Body of pancreas (tissue), 4 donors: ENCODE measurements at regions not wholly inside any gene's neighbourhood (a gene's known extent, or its start where the extent isn't known, plus 50 kb on each side); places are given as distances from the start of the nearest gene placed in this dataset.

ENCODE experiments used
- ATAC-seq: fragments of 150-250 bp; one replicate; pipeline ENCODE4 v1.9.1; 2016
- DNase-seq, 4 donors: peaks; one replicate each; pipeline ENCODE4 v3.0.0-alpha.2; 2019
- H3K27ac ChIP-seq, 4 donors: fragments of 200-600 bp; sonication (generic); 1 replicate in 3 of 4; 2 replicates in 1 of 4; pipeline versions ENCODE4 v1.5.1 to v1.6.1; 2016 to 2019; ENCODE audit warnings: mild to moderate bottlenecking in 1 of 4, mixed read lengths in 1 of 4, moderate library complexity in 1 of 4
- H3K27me3 ChIP-seq, 2 donors: fragments of 200-600 bp; sonication (generic); one replicate each; pipeline ENCODE4 v1.6.0; 2016; ENCODE audit warnings: mild to moderate bottlenecking in 1 of 2
- H3K36me3 ChIP-seq, 2 donors: fragments of 200-600 bp; sonication (generic); replicated peaks in 1 of 2; 2 replicates each; pipeline ENCODE4 v1.5.1; 2016; ENCODE audit warnings: low read depth in 2 of 2; ENCODE audit not compliant: insufficient read depth in 1 of 2
- H3K4me1 ChIP-seq: fragments of 200-600 bp; sonication (generic); one replicate; pipeline ENCODE4 v1.6.0; 2016
- H3K4me3 ChIP-seq, 2 donors: fragments of 200-600 bp; sonication (generic); 1 replicate in 1 of 2; 2 replicates in 1 of 2; pipeline ENCODE4 v1.5.1; 2016 to 2019
- H3K9me3 ChIP-seq, 3 donors: fragments of 200-600 bp; sonication (generic); 1 replicate in 2 of 3; 2 replicates in 1 of 3; pipeline ENCODE4 v1.5.1; 2016
- CTCF ChIP-seq, 7 experiments: fragments of 450-650 bp in 4 of 7; fragments of 200-600 bp in 3 of 7; sonication (generic) in 3 of 7; IDR thresholded peaks; one replicate each; pipeline ENCODE4 v1.5.1; 2016 to 2019; ENCODE audit warnings: antibody characterized with exemption in 7 of 7
- POLR2A ChIP-seq, 3 donors: fragments of 450-650 bp; IDR thresholded peaks; one replicate each; pipeline ENCODE4 v1.6.1; 2016; ENCODE audit warnings: antibody characterized with exemption in 3 of 3, mild to moderate bottlenecking in 2 of 3
- WGBS, 2 donors: methylation state at CpG; one replicate each; pipeline ENCODE4 v1.1.5; 2017; 5-methylcytosine and 5-hydroxymethylcytosine counted together
- intact Hi-C: fragments of 100-400 bp; cut with DNase I; formaldehyde crosslinking; loops from one replicate; pipeline ENCODE4 v1.15.1; 2023

- no peaks in the 10 kb centered on the region for H3K27me3 ChIP-seq
- H3K4me1 ChIP-seq: no peaks in the 10 kb centered on the region
- DNase-seq (no peak), ATAC-seq (no peak)
- H3K36me3 ChIP-seq: no peaks in the 10 kb centered on the region
- 28 to 54% methylated on average over 1 of the region's 1 CpG for WGBS, 2 donors
- no peak for TF ChIP-seq CTCF (IDR thresholded peaks at IDR 0.05)
- TF ChIP-seq POLR2A (IDR thresholded peaks at IDR 0.05): no peak
- no peaks in the 10 kb centered on the region for H3K9me3 ChIP-seq
- intact Hi-C loops: no loop called here
- no peak overlapping the region for H3K4me3 ChIP-seq
- H3K27ac ChIP-seq: no peak overlapping the region
These were observed 208.6 kb downstream of the RBM43 start for GRCh38 chr2:151052850-151053660.

- Histone ChIP-seq H3K27me3 (no peaks in the 10 kb centered on the region), H3K4me1 (no peaks in the 10 kb centered on the region), H3K36me3 (no peaks in the 10 kb centered on the region), H3K9me3 (no peaks in the 10 kb centered on the region), H3K27ac (no peak overlapping the region), H3K4me3 (no peak overlapping the region)
- DNase-seq (peak; percentile 22 to 36 (median 25)), ATAC-seq (peak; percentile 33)
- 3 to 5% methylated on average over 2 of the region's 2 CpGs for WGBS, 2 donors
- intact Hi-C loops: no loop called here
- TF ChIP-seq POLR2A (IDR thresholded peaks at IDR 0.05): no peak
- TF ChIP-seq CTCF (IDR thresholded peaks at IDR 0.05): peak; percentile 38 to 73 (median 61)
These were observed 210.0 kb downstream of the RBM43 start for GRCh38 chr2:151051574-151052220.

- WGBS, 2 donors: 32 to 68% methylated on average over 1 of the region's 1 CpG
These were observed 211.9 kb downstream of the RBM43 start for GRCh38 chr2:151049746-151050145.

GRCh38 chr2:151048331-151049054 is 213.2 kb downstream of the RBM43 start:
- WGBS, 2 donors: 69 to 73% methylated on average over 6 of the region's 6 CpGs
- no peak overlapping the region for H3K27ac ChIP-seq
- intact Hi-C loops: no loop called here

More at GRCh38 chr2:151049746-151050145, 211.9 kb downstream of the RBM43 start:
- no peak for DNase-seq
- no peaks in the 10 kb centered on the region for H3K27me3 ChIP-seq
- no peak overlapping the region for H3K4me3 ChIP-seq
- no peak overlapping the region for H3K27ac ChIP-seq
- H3K4me1 ChIP-seq: no peaks in the 10 kb centered on the region
- intact Hi-C loops: no loop called here
- no peak for ATAC-seq
- no peaks in the 10 kb centered on the region for H3K36me3 ChIP-seq
- no peaks in the 10 kb centered on the region for H3K9me3 ChIP-seq
- TF ChIP-seq CTCF (IDR thresholded peaks at IDR 0.05) (no peak), POLR2A (IDR thresholded peaks at IDR 0.05) (no peak)

More at GRCh38 chr2:151048331-151049054, 213.2 kb downstream of the RBM43 start:
- H3K4me3 ChIP-seq: no peak overlapping the region
- ATAC-seq (no peak), DNase-seq (no peak)
- no peaks in the 10 kb centered on the region for H3K4me1 ChIP-seq
- H3K36me3 ChIP-seq: no peaks in the 10 kb centered on the region
- TF ChIP-seq CTCF (IDR thresholded peaks at IDR 0.05) (no peak), POLR2A (IDR thresholded peaks at IDR 0.05) (no peak)
- H3K9me3 ChIP-seq: no peaks in the 10 kb centered on the region
- no peaks in the 10 kb centered on the region for H3K27me3 ChIP-seq
